Chondrocyte (in vitro differentiated cells): ENCODE measurements at regions not wholly inside any gene's neighbourhood (a gene's known extent, or its start where the extent isn't known, plus 50 kb on each side); places are given as distances from the start of the nearest gene placed in this dataset.

ENCODE experiments used
- DNase-seq: peaks from one replicate; pipeline ENCODE4 v3.0.0; 2021; ENCODE audit warnings: mixed read lengths, low spot score
- H3K27ac Mint-ChIP-seq: one replicate; pipeline ENCODE4 v1.8.0; 2021; ENCODE audit warnings: mild to moderate bottlenecking, moderate library complexity, mixed read lengths; ENCODE audit not compliant: unreplicated experiment
- H3K27me3 Mint-ChIP-seq: 2 replicates; pipeline ENCODE4 v1.8.0; 2021; ENCODE audit warnings: low read depth, mixed read lengths
- H3K36me3 Mint-ChIP-seq: 2 replicates; pipeline ENCODE4 v1.8.0; 2021; ENCODE audit warnings: low read depth, mixed read lengths
- H3K4me1 Mint-ChIP-seq: 2 replicates; pipeline ENCODE4 v1.8.0; 2021; ENCODE audit warnings: low read depth, mild to moderate bottlenecking, mixed read lengths
- H3K4me3 Mint-ChIP-seq: one replicate; pipeline ENCODE4 v1.8.0; 2021; ENCODE audit warnings: mild to moderate bottlenecking, moderate library complexity, mixed read lengths; ENCODE audit not compliant: unreplicated experiment
- H3K9me3 Mint-ChIP-seq: 2 replicates; pipeline ENCODE4 v1.8.0; 2021; ENCODE audit warnings: low read depth, mixed read lengths
- CTCF ChIP-seq: fragments of 200-600 bp; sonication (generic); IDR thresholded peaks from 2 replicates; pipeline ENCODE4 v1.5.0; 2021; ENCODE audit warnings: antibody characterized with exemption, mild to moderate bottlenecking, moderate library complexity

GRCh38 chr10:81569488-81569887, 305.5 kb upstream of the NRG3 start:
- Mint-ChIP-seq H3K4me3 (no peak overlapping the region), H3K9me3 (peaks cover 10% of the 10 kb centered on the region), H3K36me3 (no peaks in the 10 kb centered on the region), H3K27ac (no peak overlapping the region), H3K4me1 (no peaks in the 10 kb centered on the region), H3K27me3 (peaks cover 2% of the 10 kb centered on the region)
- TF ChIP-seq CTCF, result no peak
- no peak for DNase-seq

GRCh38 chr10:81570349-81570748, 304.6 kb upstream of the NRG3 start:
- DNase-seq, result no peak
- TF ChIP-seq CTCF, result no peak
- no peaks in the 10 kb centered on the region for H3K4me1 Mint-ChIP-seq
- peaks cover 2% of the 10 kb centered on the region for H3K27me3 Mint-ChIP-seq
- H3K4me3 Mint-ChIP-seq, result no peak overlapping the region
- no peak overlapping the region for H3K27ac Mint-ChIP-seq
- no peaks in the 10 kb centered on the region for H3K36me3 Mint-ChIP-seq
- peaks cover 18% of the 10 kb centered on the region for H3K9me3 Mint-ChIP-seq

GRCh38 chr10:81570878-81571794, 303.9 kb upstream of the NRG3 start:
- H3K4me1 Mint-ChIP-seq, result no peaks in the 10 kb centered on the region
- no peaks in the 10 kb centered on the region for H3K36me3 Mint-ChIP-seq
- TF ChIP-seq CTCF, result no peak
- H3K4me3 Mint-ChIP-seq, result no peak overlapping the region
- no peak overlapping the region for H3K27ac Mint-ChIP-seq
- peaks cover 24% of the 10 kb centered on the region for H3K9me3 Mint-ChIP-seq
- peak; percentile 90 for DNase-seq
- peaks cover 2% of the 10 kb centered on the region for H3K27me3 Mint-ChIP-seq

GRCh38 chr10:81575036-81575435, 300.0 kb upstream of the NRG3 start:
- no peak for DNase-seq
- Mint-ChIP-seq H3K9me3 (peaks cover 32% of the 10 kb centered on the region), H3K4me1 (no peaks in the 10 kb centered on the region), H3K27me3 (no peaks in the 10 kb centered on the region), H3K36me3 (no peaks in the 10 kb centered on the region), H3K4me3 (no peak overlapping the region), H3K27ac (no peak overlapping the region)
- TF ChIP-seq CTCF, result no peak

- TF ChIP-seq CTCF, result no peak
- H3K27me3 Mint-ChIP-seq, result no peaks in the 10 kb centered on the region
- no peak overlapping the region for H3K27ac Mint-ChIP-seq
- no peaks in the 10 kb centered on the region for H3K4me1 Mint-ChIP-seq
- H3K4me3 Mint-ChIP-seq, result no peak overlapping the region
- H3K9me3 Mint-ChIP-seq, result peaks cover 32% of the 10 kb centered on the region
- H3K36me3 Mint-ChIP-seq, result no peaks in the 10 kb centered on the region
- no peak for DNase-seq
Measured at GRCh38 chr10:81576336-81576735, 298.7 kb upstream of the NRG3 start.
